ENCODE measurements at regions not wholly inside any gene's neighbourhood (a gene's known extent, or its start where the extent isn't known, plus 50 kb on each side); places are given as distances from the start of the nearest gene placed in this dataset.

DNA sequence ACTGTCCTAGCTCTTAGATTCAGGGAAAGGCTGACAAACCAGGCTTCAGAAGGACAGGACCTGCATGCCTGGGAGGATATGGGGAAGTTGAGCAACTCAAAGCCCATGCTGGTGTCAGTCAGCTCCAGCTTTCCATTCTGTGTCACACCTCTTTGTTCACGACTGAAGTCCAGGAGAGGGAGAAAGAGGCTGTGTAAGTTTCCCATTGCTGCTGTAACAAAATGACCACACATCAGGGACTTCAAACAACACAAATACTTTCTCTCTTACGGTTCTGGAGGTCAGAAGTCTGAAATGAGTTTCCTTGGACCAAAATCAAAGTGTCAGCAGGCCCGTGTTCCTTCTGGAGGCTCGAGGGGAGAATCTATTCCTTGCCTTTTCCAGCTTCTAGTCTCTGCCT lies 50.6 kb upstream of the STX18 start:
- TF ChIP-seq, protein P1, sequence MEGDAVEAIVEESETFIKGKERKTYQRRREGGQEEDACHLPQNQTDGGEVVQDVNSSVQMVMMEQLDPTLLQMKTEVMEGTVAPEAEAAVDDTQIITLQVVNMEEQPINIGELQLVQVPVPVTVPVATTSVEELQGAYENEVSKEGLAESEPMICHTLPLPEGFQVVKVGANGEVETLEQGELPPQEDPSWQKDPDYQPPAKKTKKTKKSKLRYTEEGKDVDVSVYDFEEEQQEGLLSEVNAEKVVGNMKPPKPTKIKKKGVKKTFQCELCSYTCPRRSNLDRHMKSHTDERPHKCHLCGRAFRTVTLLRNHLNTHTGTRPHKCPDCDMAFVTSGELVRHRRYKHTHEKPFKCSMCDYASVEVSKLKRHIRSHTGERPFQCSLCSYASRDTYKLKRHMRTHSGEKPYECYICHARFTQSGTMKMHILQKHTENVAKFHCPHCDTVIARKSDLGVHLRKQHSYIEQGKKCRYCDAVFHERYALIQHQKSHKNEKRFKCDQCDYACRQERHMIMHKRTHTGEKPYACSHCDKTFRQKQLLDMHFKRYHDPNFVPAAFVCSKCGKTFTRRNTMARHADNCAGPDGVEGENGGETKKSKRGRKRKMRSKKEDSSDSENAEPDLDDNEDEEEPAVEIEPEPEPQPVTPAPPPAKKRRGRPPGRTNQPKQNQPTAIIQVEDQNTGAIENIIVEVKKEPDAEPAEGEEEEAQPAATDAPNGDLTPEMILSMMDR (IDR thresholded peaks at IDR 0.05): no peak
- TF ChIP-seq POLR2A (IDR thresholded peaks at IDR 0.05) (no peak), POLR2AphosphoS5 (IDR thresholded peaks at IDR 0.05; ENCODE audit: insufficient read depth in 1 of 2, low read depth in 1 of 2) (no peak)

Data from vagina (tissue), 2 donors.